Mesendoderm (in vitro differentiated cells): ENCODE measurements at regions not wholly inside any gene's neighbourhood (a gene's known extent, or its start where the extent isn't known, plus 50 kb on each side); places are given as distances from the start of the nearest gene placed in this dataset.

Experiments used
- DNase-seq: peaks from one replicate; pipeline ENCODE4 v3.0.0; 2013
- H2AK5ac ChIP-seq: 2 replicates; pipeline ENCODE4 v1.6.1; 2013; ENCODE audit warnings: low read length, inconsistent platforms
- H2BK120ac ChIP-seq: 2 replicates; pipeline ENCODE4 v1.6.1; 2013; ENCODE audit warnings: low read depth, mild to moderate bottlenecking, low read length, moderate library complexity, mixed read lengths
- H2BK15ac ChIP-seq: replicated peaks from 2 replicates; pipeline ENCODE4 v1.6.1; 2013; ENCODE audit warnings: low read depth, mild to moderate bottlenecking, moderate library complexity
- H2BK5ac ChIP-seq: 2 replicates; pipeline ENCODE4 v1.6.1; 2013; ENCODE audit warnings: low read length, inconsistent platforms
- H3K18ac ChIP-seq: 2 replicates; pipeline ENCODE4 v1.6.1; 2013; ENCODE audit warnings: mild to moderate bottlenecking, low read length, mixed read lengths
- H3K23ac ChIP-seq: one replicate; pipeline ENCODE4 v1.6.1; 2013; ENCODE audit warnings: low read length
- H3K27ac ChIP-seq: 2 replicates; pipeline ENCODE4 v1.5.1; 2013; ENCODE audit warnings: low read depth, mild to moderate bottlenecking, inconsistent platforms, low read length, moderate library complexity
- H3K27me3 ChIP-seq: 2 replicates; pipeline ENCODE4 v1.6.1; 2013; ENCODE audit warnings: low read length, control low read depth, mild to moderate bottlenecking, inconsistent platforms; ENCODE audit not compliant: insufficient read depth, poor library complexity
- H3K36me3 ChIP-seq: 2 replicates; pipeline ENCODE4 v1.6.1; 2013; ENCODE audit warnings: low read length, inconsistent platforms; ENCODE audit not compliant: control insufficient read depth, insufficient read depth
- H3K4ac ChIP-seq: one replicate; pipeline ENCODE4 v1.6.1; 2013; ENCODE audit warnings: low read depth, mild to moderate bottlenecking, low read length, moderate library complexity
- H3K4me1 ChIP-seq: 2 replicates; pipeline ENCODE4 v1.6.1; 2013; ENCODE audit warnings: low read depth, low read length, inconsistent platforms; ENCODE audit not compliant: control insufficient read depth
- H3K4me2 ChIP-seq: 2 replicates; pipeline ENCODE4 v1.6.1; 2013; ENCODE audit warnings: low read length
- H3K4me3 ChIP-seq: 2 replicates; pipeline ENCODE4 v1.5.1; 2013; ENCODE audit warnings: mild to moderate bottlenecking, low read length
- H3K56ac ChIP-seq: one replicate; pipeline ENCODE4 v1.6.1; 2013; ENCODE audit warnings: low read length
- H3K79me1 ChIP-seq: 2 replicates; pipeline ENCODE4 v1.6.1; 2013; ENCODE audit warnings: low read length, inconsistent platforms
- H3K79me2 ChIP-seq: 2 replicates; pipeline ENCODE4 v1.6.1; 2013; ENCODE audit warnings: mild to moderate bottlenecking, low read length; ENCODE audit not compliant: control insufficient read depth, insufficient read depth
- H3K9ac ChIP-seq: 2 replicates; pipeline ENCODE4 v1.6.1; 2013; ENCODE audit warnings: low read length, inconsistent platforms
- H4K5ac ChIP-seq: one replicate; pipeline ENCODE4 v1.6.1; 2013; ENCODE audit warnings: low read length
- H4K8ac ChIP-seq: one replicate; pipeline ENCODE4 v1.6.1; 2013; ENCODE audit warnings: low read depth, mild to moderate bottlenecking, control low read depth, low read length, moderate library complexity
- WGBS: extraction: QIAGEN DNeasy Blood & Tissue Kit; methylation state at CpG from one replicate; pipeline ENCODE4 v1.1.7; 2013; ENCODE audit warnings: low lambda C conversion rate, missing lambda C conversion rate; ENCODE audit not compliant: insufficient coverage; ENCODE audit errors: extremely low coverage; 5-methylcytosine and 5-hydroxymethylcytosine counted together

- DNase-seq, result no peak
- Histone ChIP-seq H2BK120ac (no peak overlapping the region), H2BK5ac (no peak overlapping the region), H3K79me1 (no peaks in the 10 kb centered on the region), H2BK15ac (no peak overlapping the region), H3K27me3 (no peaks in the 10 kb centered on the region), H3K27ac (no peak overlapping the region), H3K4ac (no peak overlapping the region), H3K9ac (no peak overlapping the region), H3K79me2 (no peaks in the 10 kb centered on the region), H3K18ac (no peak overlapping the region), H3K23ac (no peak overlapping the region), H3K4me2 (no peak overlapping the region), H3K4me1 (peaks cover 3% of the 10 kb centered on the region), H4K5ac (no peak overlapping the region), H3K56ac (no peak overlapping the region), H3K36me3 (no peaks in the 10 kb centered on the region), H2AK5ac (no peak overlapping the region), H3K4me3 (no peak overlapping the region), H4K8ac (no peak overlapping the region)
- no CpG with 5 or more reads among the region's 3 CpGs for WGBS
Observed at GRCh38 chr1:222279591-222279990, 268.3 kb downstream of the HHIPL2 start.

GRCh38 chr1:222278501-222278900, 269.4 kb downstream of the HHIPL2 start:
- no peak overlapping the region for H3K9ac ChIP-seq
- peaks cover 3% of the 10 kb centered on the region for H3K4me1 ChIP-seq
- no peak overlapping the region for H2BK5ac ChIP-seq
- H3K36me3 ChIP-seq, result no peaks in the 10 kb centered on the region
- no peak overlapping the region for H3K23ac ChIP-seq
- no peak overlapping the region for H3K18ac ChIP-seq
- H2BK120ac ChIP-seq, result no peak overlapping the region
- H3K79me1 ChIP-seq, result no peaks in the 10 kb centered on the region
- H3K27me3 ChIP-seq, result no peaks in the 10 kb centered on the region
- no peak overlapping the region for H3K27ac ChIP-seq
- no peak overlapping the region for H3K4ac ChIP-seq
- no peak overlapping the region for H3K4me2 ChIP-seq
- H2AK5ac ChIP-seq, result no peak overlapping the region
- H4K8ac ChIP-seq, result no peak overlapping the region
- H3K56ac ChIP-seq, result no peak overlapping the region
- H3K79me2 ChIP-seq, result no peaks in the 10 kb centered on the region
- H4K5ac ChIP-seq, result no peak overlapping the region
- no peak overlapping the region for H3K4me3 ChIP-seq
- no peak for DNase-seq
- H2BK15ac ChIP-seq, result no peak overlapping the region

DNA sequence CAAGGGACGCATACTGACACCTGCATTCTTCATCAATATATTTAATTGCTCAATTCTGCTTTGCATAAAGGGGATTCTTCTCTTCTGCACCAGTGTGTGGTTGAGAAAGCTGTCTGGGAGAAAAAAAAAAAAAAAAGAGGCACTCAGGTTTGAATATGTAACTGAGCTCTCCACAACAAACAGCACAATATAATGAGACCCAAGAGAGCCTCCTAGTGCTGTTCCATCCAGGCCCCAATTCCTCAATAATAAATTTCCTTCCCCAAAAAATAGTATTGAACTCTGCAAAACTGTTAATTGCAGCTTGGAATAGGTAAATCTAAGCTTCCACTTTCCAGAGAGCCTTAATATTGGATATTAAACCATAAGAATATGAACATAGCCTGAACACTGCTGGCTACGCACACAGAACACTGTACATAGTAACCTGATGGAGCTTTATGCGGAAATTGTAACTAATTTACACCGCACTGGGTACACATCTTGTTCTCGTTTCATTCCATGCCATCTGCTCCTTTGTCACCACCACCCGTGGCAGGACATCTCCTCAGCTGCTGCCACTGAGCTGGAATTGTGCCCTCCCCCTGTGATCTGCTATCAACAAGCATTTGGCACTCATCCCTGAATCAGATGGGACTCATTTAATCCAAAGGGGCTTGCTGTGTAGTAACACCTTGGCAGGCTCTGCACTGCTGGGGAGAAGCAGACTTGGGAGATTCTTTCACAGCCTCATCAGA, 272.0 kb downstream of the HHIPL2 start:
- Histone ChIP-seq H3K36me3 (no peaks in the 10 kb centered on the region), H2BK120ac (no peak overlapping the region), H3K9ac (no peak overlapping the region), H3K4me2 (no peak overlapping the region), H2BK5ac (no peak overlapping the region), H3K27ac (no peak overlapping the region), H3K23ac (no peak overlapping the region), H3K4me1 (peaks cover 3% of the 10 kb centered on the region), H4K5ac (no peak overlapping the region), H2BK15ac (no peak overlapping the region), H2AK5ac (no peak overlapping the region), H3K4ac (no peak overlapping the region), H3K4me3 (no peak overlapping the region), H3K79me2 (no peaks in the 10 kb centered on the region), H3K56ac (no peak overlapping the region), H4K8ac (no peak overlapping the region), H3K18ac (no peak overlapping the region), H3K27me3 (no peaks in the 10 kb centered on the region), H3K79me1 (no peaks in the 10 kb centered on the region)
- no CpG with 5 or more reads among the region's 6 CpGs for WGBS
- peak; percentile 76 for DNase-seq

GRCh38 chr1:222275001-222275728, 272.7 kb downstream of the HHIPL2 start:
- Histone ChIP-seq H3K4me2 (no peak overlapping the region), H3K36me3 (no peaks in the 10 kb centered on the region), H3K9ac (no peak overlapping the region), H3K23ac (no peak overlapping the region), H2BK120ac (no peak overlapping the region), H3K18ac (no peak overlapping the region), H3K27me3 (no peaks in the 10 kb centered on the region), H3K4ac (no peak overlapping the region), H2BK15ac (no peak overlapping the region), H2AK5ac (no peak overlapping the region), H4K8ac (no peak overlapping the region), H3K4me1 (peaks cover 3% of the 10 kb centered on the region), H3K56ac (no peak overlapping the region), H3K79me1 (no peaks in the 10 kb centered on the region), H3K27ac (no peak overlapping the region), H3K79me2 (no peaks in the 10 kb centered on the region), H3K4me3 (no peak overlapping the region), H4K5ac (no peak overlapping the region), H2BK5ac (no peak overlapping the region)
- DNase-seq, result no peak
- WGBS, result no CpG with 5 or more reads among the region's 4 CpGs

GRCh38 chr1:222266223-222267196, 281.4 kb downstream of the HHIPL2 start:
- no peak overlapping the region for H3K18ac ChIP-seq
- no peak overlapping the region for H3K56ac ChIP-seq
- no peak overlapping the region for H3K4me2 ChIP-seq
- no peak overlapping the region for H2AK5ac ChIP-seq
- no peak overlapping the region for H4K5ac ChIP-seq
- no CpG with 5 or more reads among the region's 14 CpGs for WGBS
- H2BK15ac ChIP-seq, result no peak overlapping the region
- no peak overlapping the region for H4K8ac ChIP-seq
- H3K4me1 ChIP-seq, result peaks cover 3% of the 10 kb centered on the region
- H3K27ac ChIP-seq, result no peak overlapping the region
- DNase-seq, result no peak
- H2BK120ac ChIP-seq, result no peak overlapping the region
- H3K4ac ChIP-seq, result no peak overlapping the region
- H3K79me1 ChIP-seq, result no peaks in the 10 kb centered on the region
- H3K36me3 ChIP-seq, result no peaks in the 10 kb centered on the region
- no peaks in the 10 kb centered on the region for H3K79me2 ChIP-seq
- H3K4me3 ChIP-seq, result no peak overlapping the region
- no peaks in the 10 kb centered on the region for H3K27me3 ChIP-seq
- H3K23ac ChIP-seq, result no peak overlapping the region
- H2BK5ac ChIP-seq, result no peak overlapping the region
- H3K9ac ChIP-seq, result no peak overlapping the region
